ENCODE measurements at regions not wholly inside any gene's neighbourhood (a gene's known extent, or its start where the extent isn't known, plus 50 kb on each side); places are given as distances from the start of the nearest gene placed in this dataset.

GRCh38 chr5:112642885-112643284, 94.8 kb upstream of the APC start:
- intact Hi-C loops (cut with DNase I; ENCODE audit: low total_unique reads): no loop called here
- no peaks in the 10 kb centered on the region for H3K9me3 ChIP-seq
- H3K4me3 ChIP-seq: no peak overlapping the region
- H3K36me3 ChIP-seq: no peaks in the 10 kb centered on the region
- no peak overlapping the region for H3K27ac ChIP-seq
- no peak for DNase-seq
- TF ChIP-seq POLR2AphosphoS5 (IDR thresholded peaks at IDR 0.05) (no peak), EP300 (IDR thresholded peaks at IDR 0.05) (no peak), POLR2A (IDR thresholded peaks at IDR 0.05) (no peak), CTCF (IDR thresholded peaks at IDR 0.05) (no peak)
- no peaks in the 10 kb centered on the region for H3K4me1 ChIP-seq
- no peaks in the 10 kb centered on the region for H3K27me3 ChIP-seq

DNA sequence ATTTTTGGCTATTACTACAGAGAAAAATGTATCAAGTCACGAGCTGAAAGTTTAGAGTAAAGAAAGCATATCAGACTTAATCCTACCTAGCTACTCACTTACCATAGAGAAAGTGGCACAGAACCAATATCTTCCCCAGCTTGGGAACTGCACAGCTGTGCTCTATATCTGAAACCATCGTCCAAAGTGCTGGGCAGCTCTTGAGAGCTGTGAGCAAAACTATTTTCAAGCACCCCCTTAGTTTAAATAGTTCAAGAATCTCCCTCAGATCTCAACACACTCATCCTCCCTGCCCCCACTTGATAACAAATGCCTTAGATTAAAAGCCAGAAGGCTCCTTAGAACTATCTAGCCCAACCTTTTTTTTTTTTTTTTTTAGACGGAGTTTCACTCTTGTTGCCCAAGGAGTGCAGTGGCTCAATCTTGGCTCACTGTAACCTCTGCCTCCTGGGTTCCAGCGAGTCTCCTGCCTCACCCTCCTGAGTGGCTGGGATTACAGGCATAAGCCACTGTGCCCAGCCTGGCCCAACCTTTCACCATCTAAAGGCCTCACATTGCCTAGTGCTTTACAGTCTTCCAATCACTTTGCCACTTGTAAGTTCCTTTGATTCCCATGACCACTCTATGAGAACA, 94.2 kb upstream of the APC start:
- Histone ChIP-seq H3K27ac (no peak overlapping the region), H3K4me3 (no peak overlapping the region), H3K36me3 (no peaks in the 10 kb centered on the region), H3K27me3 (no peaks in the 10 kb centered on the region), H3K9me3 (no peaks in the 10 kb centered on the region), H3K4me1 (no peaks in the 10 kb centered on the region)
- WGBS, 5 donors: 38 to 54% (median 40%) methylated on average over 4 of the region's 4 CpGs
- intact Hi-C loops (cut with DNase I; ENCODE audit: low total_unique reads): no loop called here
- TF ChIP-seq POLR2A (IDR thresholded peaks at IDR 0.05) (no peak), CTCF (IDR thresholded peaks at IDR 0.05) (no peak)
- no peak for DNase-seq

- no peaks in the 10 kb centered on the region for H3K27me3 ChIP-seq
Measured at GRCh38 chr5:112646139-112646936, 91.3 kb upstream of the APC start.

DNA sequence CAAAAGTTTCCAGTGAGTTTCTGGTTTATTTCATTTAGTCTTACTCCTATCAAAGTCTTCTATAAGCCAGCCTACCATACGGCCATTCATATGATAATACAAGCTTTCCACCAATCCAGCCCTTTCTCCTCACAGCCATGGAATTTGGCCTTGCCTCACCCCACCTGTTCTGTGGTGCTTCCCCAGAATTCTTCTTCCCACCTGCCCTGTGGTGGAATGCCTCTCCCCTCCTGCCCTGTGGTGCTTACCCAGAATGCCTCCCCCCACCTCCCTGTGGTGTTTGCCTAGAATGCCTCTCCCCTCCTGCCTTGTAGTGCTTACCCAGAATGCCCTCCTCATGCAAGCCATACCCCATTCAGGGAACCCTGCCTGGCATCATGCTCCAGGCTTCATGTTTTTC, 90.3 kb upstream of the APC start:
- H3K36me3 ChIP-seq: no peaks in the 10 kb centered on the region
- no peak for DNase-seq
- no peaks in the 10 kb centered on the region for H3K4me1 ChIP-seq
- no peaks in the 10 kb centered on the region for H3K27me3 ChIP-seq
- WGBS, 5 donors: 52 to 70% (median 62%) methylated on average over 1 of the region's 1 CpG
- H3K27ac ChIP-seq: no peak overlapping the region
- no peak overlapping the region for H3K4me3 ChIP-seq
- no peak for TF ChIP-seq EP300 (IDR thresholded peaks at IDR 0.05)
- TF ChIP-seq POLR2AphosphoS5 (IDR thresholded peaks at IDR 0.05): no peak
- TF ChIP-seq POLR2A (IDR thresholded peaks at IDR 0.05): no peak
- TF ChIP-seq CTCF (IDR thresholded peaks at IDR 0.05): no peak
- no peaks in the 10 kb centered on the region for H3K9me3 ChIP-seq
- intact Hi-C loops (cut with DNase I; ENCODE audit: low total_unique reads): no loop called here

More at GRCh38 chr5:112646139-112646936, 91.3 kb upstream of the APC start:
- 83 to 87% (median 86%) methylated on average over 4 of the region's 4 CpGs for WGBS, 5 donors
- no peaks in the 10 kb centered on the region for H3K36me3 ChIP-seq
- intact Hi-C loops (cut with DNase I; ENCODE audit: low total_unique reads): no loop called here
- no peak overlapping the region for H3K27ac ChIP-seq
- H3K9me3 ChIP-seq: no peaks in the 10 kb centered on the region
- H3K4me1 ChIP-seq: no peaks in the 10 kb centered on the region
- no peak overlapping the region for H3K4me3 ChIP-seq
- no peak for DNase-seq
- TF ChIP-seq EP300 (IDR thresholded peaks at IDR 0.05) (no peak), CTCF (IDR thresholded peaks at IDR 0.05) (no peak), POLR2A (IDR thresholded peaks at IDR 0.05) (no peak), POLR2AphosphoS5 (IDR thresholded peaks at IDR 0.05) (no peak)

All from stomach (tissue), 8 donors.